Loucy (cell line): ENCODE measurements at regions not wholly inside any gene's neighbourhood (a gene's known extent, or its start where the extent isn't known, plus 50 kb on each side); places are given as distances from the start of the nearest gene placed in this dataset.

Source experiments
- H2AFZ ChIP-seq: fragments of 200-600 bp; sonication (generic); 2 replicates; pipeline ENCODE4 v1.6.0; 2016; ENCODE audit warnings: antibody characterized with exemption, mild to moderate bottlenecking, low read length, moderate library complexity
- H3F3A ChIP-seq: fragments of 200-600 bp; 2 replicates; pipeline ENCODE4 v1.6.0; 2016; ENCODE audit warnings: antibody characterized with exemption, low read depth, mild to moderate bottlenecking
- H3K27me3 ChIP-seq: fragments of 200-600 bp; sonication (generic); 2 replicates; pipeline ENCODE4 v1.6.1; 2014; ENCODE audit warnings: low read length, mild to moderate bottlenecking; ENCODE audit not compliant: insufficient read depth, poor library complexity, severe bottlenecking
- H3K36me3 ChIP-seq: fragments of 200-600 bp; sonication (generic); 2 replicates; pipeline ENCODE4 v1.6.1; 2016; ENCODE audit warnings: low read length; ENCODE audit not compliant: insufficient read depth
- H3K4me1 ChIP-seq: fragments of 200-600 bp; sonication (generic); 2 replicates; pipeline ENCODE4 v1.5.1; 2014; ENCODE audit warnings: low read length, mild to moderate bottlenecking; ENCODE audit not compliant: insufficient read depth, poor library complexity, severe bottlenecking
- H3K4me2 ChIP-seq: fragments of 200-600 bp; sonication (generic); 2 replicates; pipeline ENCODE4 v1.6.0; 2014; ENCODE audit warnings: antibody characterized with exemption, low read length, low read depth, mild to moderate bottlenecking; ENCODE audit not compliant: poor library complexity, severe bottlenecking
- H3K4me3 ChIP-seq: fragments of 200-600 bp; sonication (generic); 2 replicates; pipeline ENCODE4 v1.5.1; 2014; ENCODE audit warnings: low read length, mild to moderate bottlenecking, mixed read lengths; ENCODE audit not compliant: poor library complexity, severe bottlenecking
- H3K79me2 ChIP-seq: fragments of 200-600 bp; sonication (generic); 2 replicates; pipeline ENCODE4 v1.6.1; 2014; ENCODE audit warnings: low read length; ENCODE audit not compliant: insufficient read depth
- H3K9ac ChIP-seq: fragments of 200-600 bp; sonication (generic); 2 replicates; pipeline ENCODE4 v1.6.0; 2014; ENCODE audit warnings: mild to moderate bottlenecking, low read depth, low read length, moderate library complexity; ENCODE audit not compliant: poor library complexity, severe bottlenecking
- H3K9me2 ChIP-seq: fragments of 200-600 bp; sonication (generic); replicated peaks from 2 replicates; pipeline ENCODE4 v1.6.1; 2016; ENCODE audit warnings: low read depth, low read length, mixed read lengths
- H3K9me3 ChIP-seq: fragments of 200-600 bp; sonication (generic); 2 replicates; pipeline ENCODE4 v1.6.1; 2014; ENCODE audit warnings: mild to moderate bottlenecking, antibody characterized with exemption, low read length, low read depth; ENCODE audit not compliant: insufficient read depth
- H4K20me1 ChIP-seq: fragments of 200-600 bp; sonication (generic); 2 replicates; pipeline ENCODE4 v1.6.0; 2014; ENCODE audit warnings: antibody characterized with exemption, low read length, mild to moderate bottlenecking; ENCODE audit not compliant: insufficient read depth, poor library complexity, severe bottlenecking
- EZH2phosphoT487 ChIP-seq: fragments of 200-600 bp; IDR thresholded peaks from 2 replicates; pipeline ENCODE4 v1.6.1; 2018; ENCODE audit warnings: antibody characterized with exemption, mild to moderate bottlenecking, moderate library complexity, borderline replicate concordance
- TF ChIP-seq, protein P1 (sequence below): fragments of 200-600 bp; sonication (generic); conservative IDR thresholded peaks from 2 replicates; pipeline ENCODE4 v1.5.1; 2014; ENCODE audit warnings: mild to moderate bottlenecking, antibody characterized with exemption, low read length

DNA sequence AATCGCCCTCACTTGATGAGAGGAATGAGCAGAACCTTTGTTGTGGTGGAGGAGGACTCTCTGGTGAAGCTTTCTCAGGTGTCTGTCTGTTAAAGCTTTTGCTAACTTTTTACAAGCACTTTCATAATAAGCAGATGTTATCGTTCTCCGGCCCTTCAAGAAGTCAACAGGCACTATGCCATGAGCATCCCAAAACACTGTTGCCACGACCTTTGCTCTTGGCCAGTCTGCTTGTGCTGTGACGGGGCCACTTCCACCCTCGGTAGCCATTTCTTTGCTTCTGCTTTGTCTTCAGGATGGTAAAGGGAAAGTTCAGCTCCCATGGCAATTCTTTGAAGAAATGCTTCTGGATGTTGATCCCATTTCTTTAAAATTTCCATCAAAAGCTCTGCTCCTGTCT, 93.5 kb upstream of the ANKRD10 start:
- Histone ChIP-seq H4K20me1 (no peaks in the 10 kb centered on the region), H3K27me3 (no peaks in the 10 kb centered on the region), H3K9ac (no peak overlapping the region), H2AFZ (no peak overlapping the region), H3K9me2 (no peaks in the 10 kb centered on the region), H3F3A (no peaks in the 10 kb centered on the region), H3K36me3 (no peaks in the 10 kb centered on the region), H3K4me1 (no peaks in the 10 kb centered on the region), H3K79me2 (no peaks in the 10 kb centered on the region), H3K9me3 (no peaks in the 10 kb centered on the region), H3K4me3 (no peak overlapping the region), H3K4me2 (no peak overlapping the region)
- TF ChIP-seq EZH2phosphoT487 = no peak

DNA sequence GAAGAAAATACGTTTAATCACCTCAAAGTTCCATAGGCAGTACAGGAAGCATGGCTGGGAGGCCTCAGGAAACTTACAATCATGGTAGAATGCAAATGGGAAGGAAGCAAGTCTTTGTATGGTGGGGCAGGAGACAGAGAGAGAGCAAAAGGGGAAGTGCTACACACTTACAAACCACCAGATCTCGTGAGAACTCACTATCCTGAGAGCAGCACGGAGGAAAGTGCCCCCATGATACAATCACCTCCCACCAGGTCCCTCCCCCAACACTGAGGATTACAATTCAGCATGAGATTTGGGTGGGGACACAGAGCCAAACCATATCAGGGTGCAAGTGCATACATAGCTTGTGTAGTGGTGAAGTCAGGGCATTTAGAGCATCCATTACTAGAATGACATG, 92.3 kb upstream of the ANKRD10 start:
- Histone ChIP-seq H3K4me1 (no peaks in the 10 kb centered on the region), H3K4me3 (no peak overlapping the region), H3K79me2 (no peaks in the 10 kb centered on the region), H2AFZ (no peak overlapping the region), H3K36me3 (no peaks in the 10 kb centered on the region), H3K4me2 (no peak overlapping the region), H3K9ac (no peak overlapping the region), H3K9me2 (no peaks in the 10 kb centered on the region), H4K20me1 (no peaks in the 10 kb centered on the region), H3F3A (no peaks in the 10 kb centered on the region), H3K27me3 (no peaks in the 10 kb centered on the region), H3K9me3 (no peaks in the 10 kb centered on the region)
- TF ChIP-seq, protein P1, sequence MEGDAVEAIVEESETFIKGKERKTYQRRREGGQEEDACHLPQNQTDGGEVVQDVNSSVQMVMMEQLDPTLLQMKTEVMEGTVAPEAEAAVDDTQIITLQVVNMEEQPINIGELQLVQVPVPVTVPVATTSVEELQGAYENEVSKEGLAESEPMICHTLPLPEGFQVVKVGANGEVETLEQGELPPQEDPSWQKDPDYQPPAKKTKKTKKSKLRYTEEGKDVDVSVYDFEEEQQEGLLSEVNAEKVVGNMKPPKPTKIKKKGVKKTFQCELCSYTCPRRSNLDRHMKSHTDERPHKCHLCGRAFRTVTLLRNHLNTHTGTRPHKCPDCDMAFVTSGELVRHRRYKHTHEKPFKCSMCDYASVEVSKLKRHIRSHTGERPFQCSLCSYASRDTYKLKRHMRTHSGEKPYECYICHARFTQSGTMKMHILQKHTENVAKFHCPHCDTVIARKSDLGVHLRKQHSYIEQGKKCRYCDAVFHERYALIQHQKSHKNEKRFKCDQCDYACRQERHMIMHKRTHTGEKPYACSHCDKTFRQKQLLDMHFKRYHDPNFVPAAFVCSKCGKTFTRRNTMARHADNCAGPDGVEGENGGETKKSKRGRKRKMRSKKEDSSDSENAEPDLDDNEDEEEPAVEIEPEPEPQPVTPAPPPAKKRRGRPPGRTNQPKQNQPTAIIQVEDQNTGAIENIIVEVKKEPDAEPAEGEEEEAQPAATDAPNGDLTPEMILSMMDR = no peak
- TF ChIP-seq EZH2phosphoT487 = no peak

GRCh38 chr13:111006506-111007031, 91.7 kb upstream of the ANKRD10 start:
- Histone ChIP-seq H2AFZ (no peak overlapping the region), H3K9ac (no peak overlapping the region), H3K9me2 (no peaks in the 10 kb centered on the region), H3K4me3 (no peak overlapping the region), H3K4me1 (no peaks in the 10 kb centered on the region), H3K4me2 (no peak overlapping the region), H3K9me3 (no peaks in the 10 kb centered on the region), H4K20me1 (no peaks in the 10 kb centered on the region), H3K79me2 (no peaks in the 10 kb centered on the region), H3K36me3 (no peaks in the 10 kb centered on the region), H3F3A (no peaks in the 10 kb centered on the region), H3K27me3 (no peaks in the 10 kb centered on the region)
- no peak for TF ChIP-seq EZH2phosphoT487
- TF ChIP-seq, protein P1 = no peak

GRCh38 chr13:111005808-111006505, 91.1 kb upstream of the ANKRD10 start:
- H3K4me1 ChIP-seq = no peaks in the 10 kb centered on the region
- no peaks in the 10 kb centered on the region for H3K27me3 ChIP-seq
- no peaks in the 10 kb centered on the region for H4K20me1 ChIP-seq
- H3K9me3 ChIP-seq = no peaks in the 10 kb centered on the region
- no peaks in the 10 kb centered on the region for H3F3A ChIP-seq
- H3K36me3 ChIP-seq = no peaks in the 10 kb centered on the region
- TF ChIP-seq, protein P1 = no peak
- no peak for TF ChIP-seq EZH2phosphoT487
- no peak overlapping the region for H2AFZ ChIP-seq
- no peaks in the 10 kb centered on the region for H3K79me2 ChIP-seq
- no peak overlapping the region for H3K9ac ChIP-seq
- H3K9me2 ChIP-seq = no peaks in the 10 kb centered on the region
- no peak overlapping the region for H3K4me2 ChIP-seq
- no peak overlapping the region for H3K4me3 ChIP-seq
